ENCODE measurements at regions not wholly inside any gene's neighbourhood (a gene's known extent, or its start where the extent isn't known, plus 50 kb on each side); places are given as distances from the start of the nearest gene placed in this dataset.

DNA sequence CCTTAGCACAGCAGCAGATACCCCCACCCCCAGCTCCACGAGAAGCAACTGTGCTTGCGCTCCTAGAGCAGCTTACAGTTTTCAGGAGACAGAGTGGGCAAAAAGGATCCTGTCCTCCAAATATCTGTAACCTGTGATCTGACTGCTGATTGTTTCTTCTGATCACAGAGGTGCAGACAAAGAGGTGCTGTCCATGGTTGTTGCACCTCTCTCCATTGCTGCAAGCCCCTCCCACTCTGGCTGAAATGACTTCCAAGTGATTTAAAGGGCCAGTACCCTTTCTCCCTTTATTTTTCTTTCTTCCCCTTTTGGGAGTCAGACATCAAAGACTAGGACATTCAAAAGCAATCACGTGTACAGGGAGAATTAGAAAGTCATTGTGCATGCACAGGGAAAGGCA, 205.3 kb upstream of the GEMIN8 start:
- no peak for TF ChIP-seq XBP1 (CRISPR knock-in tag; IDR thresholded peaks at IDR 0.05)
- TF ChIP-seq, protein P1, sequence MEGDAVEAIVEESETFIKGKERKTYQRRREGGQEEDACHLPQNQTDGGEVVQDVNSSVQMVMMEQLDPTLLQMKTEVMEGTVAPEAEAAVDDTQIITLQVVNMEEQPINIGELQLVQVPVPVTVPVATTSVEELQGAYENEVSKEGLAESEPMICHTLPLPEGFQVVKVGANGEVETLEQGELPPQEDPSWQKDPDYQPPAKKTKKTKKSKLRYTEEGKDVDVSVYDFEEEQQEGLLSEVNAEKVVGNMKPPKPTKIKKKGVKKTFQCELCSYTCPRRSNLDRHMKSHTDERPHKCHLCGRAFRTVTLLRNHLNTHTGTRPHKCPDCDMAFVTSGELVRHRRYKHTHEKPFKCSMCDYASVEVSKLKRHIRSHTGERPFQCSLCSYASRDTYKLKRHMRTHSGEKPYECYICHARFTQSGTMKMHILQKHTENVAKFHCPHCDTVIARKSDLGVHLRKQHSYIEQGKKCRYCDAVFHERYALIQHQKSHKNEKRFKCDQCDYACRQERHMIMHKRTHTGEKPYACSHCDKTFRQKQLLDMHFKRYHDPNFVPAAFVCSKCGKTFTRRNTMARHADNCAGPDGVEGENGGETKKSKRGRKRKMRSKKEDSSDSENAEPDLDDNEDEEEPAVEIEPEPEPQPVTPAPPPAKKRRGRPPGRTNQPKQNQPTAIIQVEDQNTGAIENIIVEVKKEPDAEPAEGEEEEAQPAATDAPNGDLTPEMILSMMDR (CRISPR knock-in tag; IDR thresholded peaks at IDR 0.05): no peak
- TF ChIP-seq, protein P2, sequence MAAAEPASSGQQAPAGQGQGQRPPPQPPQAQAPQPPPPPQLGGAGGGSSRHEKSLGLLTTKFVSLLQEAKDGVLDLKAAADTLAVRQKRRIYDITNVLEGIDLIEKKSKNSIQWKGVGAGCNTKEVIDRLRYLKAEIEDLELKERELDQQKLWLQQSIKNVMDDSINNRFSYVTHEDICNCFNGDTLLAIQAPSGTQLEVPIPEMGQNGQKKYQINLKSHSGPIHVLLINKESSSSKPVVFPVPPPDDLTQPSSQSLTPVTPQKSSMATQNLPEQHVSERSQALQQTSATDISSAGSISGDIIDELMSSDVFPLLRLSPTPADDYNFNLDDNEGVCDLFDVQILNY (CRISPR knock-in tag; conservative IDR thresholded peaks at IDR 0.05): no peak
- TF ChIP-seq POLR2A (IDR thresholded peaks at IDR 0.05; ENCODE audit: insufficient read depth in 1 of 2, low read depth in 2 of 2, low read length in 2 of 2): no peak
- no peak for TF ChIP-seq RAD21 (CRISPR knock-in tag; IDR thresholded peaks at IDR 0.05)
- TF ChIP-seq KDM5B (CRISPR knock-in tag; IDR thresholded peaks at IDR 0.05; ENCODE audit: borderline replicate concordance): no peak
- no peak for TF ChIP-seq ELF4 (CRISPR knock-in tag; IDR thresholded peaks at IDR 0.05; ENCODE audit: borderline replicate concordance)
- no peak for TF ChIP-seq EZH2 (conservative IDR thresholded peaks at IDR 0.05; ENCODE audit: low read depth, low read length)
- no peak for TF ChIP-seq TAF1 (CRISPR knock-in tag; IDR thresholded peaks at IDR 0.05)
